Astrocyte (in vitro differentiated cells and primary cell): ENCODE measurements at regions not wholly inside any gene's neighbourhood (a gene's known extent, or its start where the extent isn't known, plus 50 kb on each side); places are given as distances from the start of the nearest gene placed in this dataset.

ENCODE experiments used
- CTCF ChIP-seq: IDR thresholded peaks from 2 replicates; pipeline ENCODE4 v1.5.1; 2011; ENCODE audit warnings: low read depth, mild to moderate bottlenecking, inconsistent platforms, low read length, moderate library complexity; ENCODE audit not compliant: insufficient read depth
- EZH2 ChIP-seq: IDR thresholded peaks from 2 replicates; pipeline ENCODE4 v1.6.1; 2012; ENCODE audit warnings: mild to moderate bottlenecking, low read length, inconsistent platforms; ENCODE audit not compliant: insufficient read depth

- TF ChIP-seq CTCF (no peak), EZH2 (no peak)
Observed at GRCh38 chr12:38392554-38393144, 76.1 kb downstream of the ALG10B start.
